ENCODE measurements at regions not wholly inside any gene's neighbourhood (a gene's known extent, or its start where the extent isn't known, plus 50 kb on each side); places are given as distances from the start of the nearest gene placed in this dataset.

GRCh38 chr4:37748485-37748884 lies 62.3 kb upstream of the RELL1 start:
- TF ChIP-seq CTCF (IDR thresholded peaks at IDR 0.05) (no peak), POLR2A (IDR thresholded peaks at IDR 0.05) (no peak)
